WTC11 (cell line): ENCODE measurements at regions not wholly inside any gene's neighbourhood (a gene's known extent, or its start where the extent isn't known, plus 50 kb on each side); places are given as distances from the start of the nearest gene placed in this dataset.

Source experiments
- ATAC-seq: fragments of 200-7000 bp; cut with Tn5 transposase; 2 replicates; pipeline ENCODE4 v1.10.0; 2021; ENCODE audit warnings: mild to moderate bottlenecking, moderate library complexity
- CTCF ChIA-PET: fragments of 300-600 bp; sonication (Branson Sonifier 250); formaldehyde crosslinking; loops from one replicate; lab custom pipeline; 2021; ENCODE audit warnings: antibody characterized with exemption; lab: Charles Lee
- POLR2A ChIA-PET: fragments of 350-600 bp; sonication (Branson Sonifier 250); formaldehyde crosslinking; loops from one replicate; lab custom pipeline; 2021; ENCODE audit warnings: antibody characterized with exemption; lab: Charles Lee
- DNase-seq: peaks from one replicate; pipeline ENCODE4 v3.0.0; 2021; ENCODE audit warnings: low spot score
- H3K27ac Mint-ChIP-seq: 2 replicates; pipeline ENCODE4 v1.8.0; 2021; ENCODE audit warnings: mixed read lengths
- H3K27me3 Mint-ChIP-seq: 2 replicates; pipeline ENCODE4 v1.8.0; 2021; ENCODE audit warnings: low read depth, mild to moderate bottlenecking, moderate library complexity, mixed read lengths
- H3K36me3 Mint-ChIP-seq: 2 replicates; pipeline ENCODE4 v1.8.0; 2021; ENCODE audit warnings: mixed read lengths
- H3K4me1 Mint-ChIP-seq: 2 replicates; pipeline ENCODE4 v1.8.0; 2022; ENCODE audit warnings: mixed read lengths
- H3K4me3 Mint-ChIP-seq: 2 replicates; pipeline ENCODE4 v1.8.0; 2021; ENCODE audit warnings: mild to moderate bottlenecking, moderate library complexity, mixed read lengths
- H3K9me3 Mint-ChIP-seq: 2 replicates; pipeline ENCODE4 v1.8.0; 2021; ENCODE audit warnings: mixed read lengths
- E2F1 ChIP-seq: sonication (generic); formaldehyde crosslinking; IDR thresholded peaks from 2 replicates; pipeline ENCODE4 v1.8.0; 2022; ENCODE audit warnings: mild to moderate bottlenecking, missing genetic modification reagents
- E2F4 ChIP-seq: sonication (generic); formaldehyde crosslinking; IDR thresholded peaks from 2 replicates; pipeline ENCODE4 v1.8.1; 2022; ENCODE audit warnings: low read depth, mild to moderate bottlenecking, moderate library complexity, missing genetic modification reagents, borderline replicate concordance
- E2F5 ChIP-seq: sonication (generic); formaldehyde crosslinking; IDR thresholded peaks from 2 replicates; pipeline ENCODE4 v1.8.1; 2022; ENCODE audit warnings: mild to moderate bottlenecking, moderate library complexity, missing genetic modification reagents
- ESRRA ChIP-seq: sonication (generic); formaldehyde crosslinking; IDR thresholded peaks from 2 replicates; pipeline ENCODE4 v1.8.1; 2022; ENCODE audit warnings: mild to moderate bottlenecking, missing genetic modification reagents, borderline replicate concordance
- ETV6 ChIP-seq: sonication (generic); formaldehyde crosslinking; IDR thresholded peaks from 2 replicates; pipeline ENCODE4 v1.8.1; 2022; ENCODE audit warnings: mild to moderate bottlenecking, missing genetic modification reagents
- FOXP4 ChIP-seq: sonication (generic); formaldehyde crosslinking; IDR thresholded peaks from 2 replicates; pipeline ENCODE4 v1.8.0; 2022; ENCODE audit warnings: mild to moderate bottlenecking, missing genetic modification reagents
- GABPB1 ChIP-seq: sonication (generic); formaldehyde crosslinking; IDR thresholded peaks from 2 replicates; pipeline ENCODE4 v1.8.1; 2023; ENCODE audit warnings: mild to moderate bottlenecking, missing genetic modification reagents
- JAZF1 ChIP-seq: fragments of 250-450 bp; sonication (Bioruptor Pico); IDR thresholded peaks from 2 replicates; pipeline ENCODE4 v1.9.0; 2021; ENCODE audit warnings: moderate library complexity, mild to moderate bottlenecking, inconsistent platforms
- KAT7 ChIP-seq: sonication (generic); formaldehyde crosslinking; IDR thresholded peaks from 2 replicates; pipeline ENCODE4 v1.8.1; 2023; ENCODE audit warnings: missing genetic modification reagents, mild to moderate bottlenecking, borderline replicate concordance
- MYBL2 ChIP-seq: sonication (generic); formaldehyde crosslinking; IDR thresholded peaks from 2 replicates; pipeline ENCODE4 v1.8.1; 2023; ENCODE audit warnings: mild to moderate bottlenecking, moderate library complexity, missing genetic modification reagents
- NFATC4 ChIP-seq: fragments of 250-450 bp; sonication (Bioruptor Pico); IDR thresholded peaks from 2 replicates; pipeline ENCODE4 v1.9.0; 2021; ENCODE audit warnings: mild to moderate bottlenecking
- NFYB ChIP-seq: sonication (generic); formaldehyde crosslinking; conservative IDR thresholded peaks from 2 replicates; pipeline ENCODE4 v1.8.0; 2022; ENCODE audit warnings: low read depth, missing genetic modification reagents
- OVOL2 ChIP-seq: fragments of 250-450 bp; sonication (Bioruptor Pico); IDR thresholded peaks from 2 replicates; pipeline ENCODE4 v1.9.0; 2021; ENCODE audit warnings: mild to moderate bottlenecking, borderline replicate concordance
- RORB ChIP-seq: fragments of 250-450 bp; sonication (Bioruptor Pico); IDR thresholded peaks from 2 replicates; pipeline ENCODE4 v1.9.0; 2021; ENCODE audit warnings: mild to moderate bottlenecking
- SMAD4 ChIP-seq: sonication (generic); formaldehyde crosslinking; IDR thresholded peaks from 2 replicates; pipeline ENCODE4 v1.8.0; 2022; ENCODE audit warnings: mild to moderate bottlenecking, missing genetic modification reagents
- STAT6 ChIP-seq: sonication (generic); formaldehyde crosslinking; conservative IDR thresholded peaks from 2 replicates; pipeline ENCODE4 v1.8.1; 2023; ENCODE audit warnings: mild to moderate bottlenecking, low read depth, missing genetic modification reagents, moderate library complexity
- TEAD1 ChIP-seq: sonication (generic); formaldehyde crosslinking; IDR thresholded peaks from 2 replicates; pipeline ENCODE4 v1.8.0; 2022; ENCODE audit warnings: mild to moderate bottlenecking, missing genetic modification reagents
- TP53 ChIP-seq: sonication (generic); formaldehyde crosslinking; IDR thresholded peaks from 2 replicates; pipeline ENCODE4 v1.8.1; 2023; ENCODE audit warnings: mild to moderate bottlenecking, missing genetic modification reagents
- ZBTB21 ChIP-seq: sonication (generic); formaldehyde crosslinking; IDR thresholded peaks from 2 replicates; pipeline ENCODE4 v1.8.1; 2023; ENCODE audit warnings: mild to moderate bottlenecking, missing genetic modification reagents, borderline replicate concordance
- ZBTB43 ChIP-seq: sonication (generic); formaldehyde crosslinking; IDR thresholded peaks from 2 replicates; pipeline ENCODE4 v1.8.1; 2023; ENCODE audit warnings: mild to moderate bottlenecking, missing genetic modification reagents
- ZNF232 ChIP-seq: sonication (generic); formaldehyde crosslinking; IDR thresholded peaks from 2 replicates; pipeline ENCODE4 v1.8.0; 2022; ENCODE audit warnings: mild to moderate bottlenecking, missing genetic modification reagents
- ZNF317 ChIP-seq: sonication (generic); formaldehyde crosslinking; IDR thresholded peaks from 2 replicates; pipeline ENCODE4 v1.8.1; 2023; ENCODE audit warnings: low read depth, mild to moderate bottlenecking, moderate library complexity, missing genetic modification reagents, borderline replicate concordance

GRCh38 chr2:210922419-210922818 lies 366.0 kb downstream of the CPS1 start:
- peaks cover 5% of the 10 kb centered on the region; the same call in 1 of the 2 replicates for H3K9me3 Mint-ChIP-seq
- H3K36me3 Mint-ChIP-seq = no peaks in the 10 kb centered on the region
- CTCF ChIA-PET = no interaction called here

GRCh38 chr2:210928714-210929113 lies 372.3 kb downstream of the CPS1 start:
- H3K36me3 Mint-ChIP-seq = no peaks in the 10 kb centered on the region
- peaks cover 4% of the 10 kb centered on the region for H3K4me1 Mint-ChIP-seq
- TF ChIP-seq NFYB (CRISPR knock-in tag) (no peak), JAZF1 (CRISPR knock-in tag) (no peak), OVOL2 (CRISPR knock-in tag) (no peak), STAT6 (CRISPR knock-in tag) (no peak), E2F4 (CRISPR knock-in tag) (no peak)
- no peak for DNase-seq
- ATAC-seq = no peak
- ChIA-PET CTCF (no interaction called here), POLR2A (no interaction called here)
- H3K9me3 Mint-ChIP-seq = no peaks in the 10 kb centered on the region
- no peak overlapping the region for H3K4me3 Mint-ChIP-seq
- H3K27ac Mint-ChIP-seq = 0 out of 2 replicates have a peak overlapping the region, but pooled peaks have one; percentile 7
- no peaks in the 10 kb centered on the region for H3K27me3 Mint-ChIP-seq

More at GRCh38 chr2:210922419-210922818, 366.0 kb downstream of the CPS1 start:
- Mint-ChIP-seq H3K27me3 (peaks cover 2% of the 10 kb centered on the region; the same call in 1 of the 2 replicates), H3K4me1 (peaks cover 10% of the 10 kb centered on the region; the same call in 1 of the 2 replicates), H3K4me3 (no peak overlapping the region), H3K27ac (no peak overlapping the region)
- POLR2A ChIA-PET = no interaction called here
- TF ChIP-seq ZNF317 (CRISPR knock-in tag) (peak; percentile 72; the same call in 1 of the 2 replicates), KAT7 (CRISPR knock-in tag) (no peak)
- DNase-seq (no peak), ATAC-seq (no peak)

- Mint-ChIP-seq H3K27me3 (no peaks in the 10 kb centered on the region), H3K4me3 (no peak overlapping the region), H3K27ac (no peak overlapping the region)
- ChIA-PET CTCF (no interaction called here), POLR2A (no interaction called here)
- no peak for ATAC-seq
- TF ChIP-seq NFATC4 (no peak), E2F5 (CRISPR knock-in tag) (no peak), RORB (no peak), TP53 (no peak), ESRRA (CRISPR knock-in tag) (no peak), ETV6 (CRISPR knock-in tag) (no peak), E2F1 (no peak), ZBTB43 (no peak), ZNF317 (CRISPR knock-in tag) (no peak), MYBL2 (no peak), SMAD4 (no peak), TEAD1 (CRISPR knock-in tag) (no peak), ZNF232 (no peak), GABPB1 (no peak), ZBTB21 (CRISPR knock-in tag) (no peak), FOXP4 (CRISPR knock-in tag) (no peak)
- TF ChIP-seq, all 79 proteins: peak for 0
- Mint-ChIP-seq H3K9me3 (peaks cover 19% of the 10 kb centered on the region), H3K36me3 (peaks cover 10% of the 10 kb centered on the region), H3K4me1 (peaks cover 9% of the 10 kb centered on the region)
- no peak for DNase-seq
These were observed 381.8 kb downstream of the CPS1 start for GRCh38 chr2:210938228-210938627.
